Keratinocyte (primary cell): ENCODE measurements at regions not wholly inside any gene's neighbourhood (a gene's known extent, or its start where the extent isn't known, plus 50 kb on each side); places are given as distances from the start of the nearest gene placed in this dataset.

Source experiments
- CTCF ChIP-seq, 3 experiments: IDR thresholded peaks in 1 of 3; conservative IDR thresholded peaks in 1 of 3; optimal IDR thresholded peaks in 1 of 3; 2 replicates in 2 of 3; 3 replicates in 1 of 3; pipeline versions ENCODE3 to v1.5.1; 2011; ENCODE audit warnings: low read length in 3 of 3, mild to moderate bottlenecking in 3 of 3, moderate library complexity in 2 of 3, control low read depth in 1 of 3, inconsistent platforms in 1 of 3; ENCODE audit not compliant: insufficient read depth in 2 of 3; ENCODE audit errors: extremely low read depth in 1 of 3
- EZH2 ChIP-seq: IDR thresholded peaks from one replicate; pipeline ENCODE4 v1.6.1; 2012; ENCODE audit warnings: inconsistent platforms, mild to moderate bottlenecking, low read length, moderate library complexity

GRCh38 chr16:72493716-72494415 lies 321.9 kb upstream of the PMFBP1 start:
- no peak for TF ChIP-seq CTCF (optimal IDR thresholded peaks at IDR 0.05 in 1 of 3, IDR thresholded peaks at IDR 0.05 in 1 of 3, conservative IDR thresholded peaks at IDR 0.05 in 1 of 3; ENCODE audit: extremely low read depth in 1 of 3, insufficient read depth in 2 of 3, low read length in 3 of 3)
- no peak for TF ChIP-seq EZH2
